Muscle of back (tissue), 3 donors: ENCODE measurements at regions not wholly inside any gene's neighbourhood (a gene's known extent, or its start where the extent isn't known, plus 50 kb on each side); places are given as distances from the start of the nearest gene placed in this dataset.
A peak's percentile ranks its signal among the peaks of the same experiment; 100 is the strongest.

Source experiments
- DNase-seq, 3 donors: peaks; one replicate each; pipeline versions ENCODE4 v3.0.0 to v3.0.0-alpha.2; 2013

GRCh38 chr4:157885811-157886210 lies 287.0 kb downstream of the GASK1B start:
- DNase-seq = no peak

- DNase-seq = no peak
Observed at GRCh38 chr4:157882901-157883300, 289.9 kb downstream of the GASK1B start.

GRCh38 chr4:157880761-157881160 lies 292.1 kb downstream of the GASK1B start:
- DNase-seq = peak in 1 of 3 donors; percentile 4

GRCh38 chr4:157854819-157855218 lies 318.0 kb downstream of the GASK1B start:
- DNase-seq = no peak

GRCh38 chr4:157840648-157841047 lies 332.2 kb downstream of the GASK1B start:
- no peak for DNase-seq

GRCh38 chr4:157840034-157840433 lies 332.8 kb downstream of the GASK1B start:
- no peak for DNase-seq

GRCh38 chr4:157838366-157838765 lies 334.5 kb downstream of the GASK1B start:
- no peak for DNase-seq

- no peak for DNase-seq
Observed at GRCh38 chr4:157837071-157837703, 335.6 kb downstream of the GASK1B start.

GRCh38 chr4:157832596-157832995 lies 340.2 kb downstream of the GASK1B start:
- no peak for DNase-seq

- no peak for DNase-seq
Observed at GRCh38 chr4:157824021-157824420, 348.8 kb downstream of the GASK1B start.

GRCh38 chr4:157821814-157822213 lies 351.0 kb downstream of the GASK1B start:
- no peak for DNase-seq

GRCh38 chr4:157819693-157820464 lies 352.9 kb downstream of the GASK1B start:
- DNase-seq = no peak

GRCh38 chr4:157818946-157819692 lies 353.7 kb downstream of the GASK1B start:
- DNase-seq = no peak

- no peak for DNase-seq
Observed at GRCh38 chr4:157810137-157810774, 362.6 kb downstream of the GASK1B start.

- no peak for DNase-seq
Observed at GRCh38 chr4:157808796-157809383, 363.9 kb downstream of the GASK1B start.

GRCh38 chr4:157806184-157806583 lies 366.6 kb downstream of the GASK1B start:
- DNase-seq = peak in 1 of 3 donors; percentile 12

GRCh38 chr4:157804986-157805385 lies 367.8 kb downstream of the GASK1B start:
- DNase-seq = peak in 1 of 3 donors; percentile 11

GRCh38 chr4:157803845-157804521 lies 368.8 kb downstream of the GASK1B start:
- peak; percentile 7 to 64 (median 26) for DNase-seq

GRCh38 chr4:157803421-157803820 lies 369.4 kb downstream of the GASK1B start:
- no peak for DNase-seq

GRCh38 chr4:157795495-157795894 lies 377.3 kb downstream of the GASK1B start:
- peak in 1 of 3 donors; percentile 13 for DNase-seq

GRCh38 chr4:157792716-157793115 lies 380.1 kb downstream of the GASK1B start:
- no peak for DNase-seq
